HUES48 (cell line): ENCODE measurements at regions not wholly inside any gene's neighbourhood (a gene's known extent, or its start where the extent isn't known, plus 50 kb on each side); places are given as distances from the start of the nearest gene placed in this dataset.
"Not testable (repeated sequence)": the region's sequence is repeated elsewhere in the genome, so short reads cannot be mapped to it uniquely, and the experiment has no call there.

ENCODE experiments used
- H3K27ac ChIP-seq: one replicate; pipeline ENCODE4 v1.7.0; 2013; ENCODE audit warnings: low read depth, low read length, inconsistent platforms
- H3K27me3 ChIP-seq: 2 replicates; pipeline ENCODE4 v1.6.1; 2013; ENCODE audit warnings: mild to moderate bottlenecking, low read length; ENCODE audit not compliant: control insufficient read depth, insufficient read depth
- H3K36me3 ChIP-seq: 2 replicates; pipeline ENCODE4 v1.6.1; 2013; ENCODE audit warnings: low read length; ENCODE audit not compliant: control insufficient read depth, insufficient read depth
- H3K4me1 ChIP-seq: 2 replicates; pipeline ENCODE4 v1.6.1; 2013; ENCODE audit warnings: mild to moderate bottlenecking, low read length; ENCODE audit not compliant: control insufficient read depth, insufficient read depth
- H3K4me3 ChIP-seq: 2 replicates; pipeline ENCODE4 v1.5.1; 2013; ENCODE audit warnings: mild to moderate bottlenecking, low read depth, low read length
- H3K9ac ChIP-seq: 2 replicates; pipeline ENCODE4 v1.6.1; 2013; ENCODE audit warnings: mild to moderate bottlenecking, low read depth, low read length, moderate library complexity
- H3K9me3 ChIP-seq: 2 replicates; pipeline ENCODE4 v1.6.1; 2013; ENCODE audit warnings: low read length; ENCODE audit not compliant: control insufficient read depth, insufficient read depth

- Histone ChIP-seq H3K27ac (no peak overlapping the region), H3K27me3 (no peaks in the 10 kb centered on the region), H3K9ac (no peak overlapping the region), H3K36me3 (no peaks in the 10 kb centered on the region), H3K9me3 (peaks cover 7% of the 10 kb centered on the region), H3K4me3 (no peak overlapping the region), H3K4me1 (no peaks in the 10 kb centered on the region)
These were observed 277.1 kb upstream of the ZNF32 start for GRCh38 chr10:43925793-43926192.

DNA sequence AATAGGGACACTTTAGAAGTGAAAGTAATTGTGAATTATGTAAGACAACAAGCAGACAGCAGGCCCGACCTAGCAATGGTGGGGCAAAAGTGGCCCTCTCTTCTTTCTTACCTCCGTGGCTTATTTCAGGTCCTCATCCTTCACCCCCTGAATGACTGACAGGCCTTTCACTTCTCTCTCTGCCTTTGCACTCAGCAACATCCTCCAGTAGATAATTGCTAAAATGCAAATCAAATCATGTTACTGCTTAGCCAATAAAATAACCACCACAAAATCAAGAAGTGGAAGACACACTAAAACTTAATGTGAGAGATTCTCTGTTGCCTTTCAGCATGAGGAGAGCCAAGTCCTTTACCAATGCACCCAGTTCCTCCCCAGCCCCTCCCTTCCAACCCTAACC is 274.6 kb upstream of the ZNF32 start:
- Histone ChIP-seq H3K9ac (no peak overlapping the region), H3K27ac (no peak overlapping the region), H3K9me3 (peaks cover 7% of the 10 kb centered on the region), H3K4me1 (no peaks in the 10 kb centered on the region), H3K27me3 (no peaks in the 10 kb centered on the region), H3K4me3 (no peak overlapping the region), H3K36me3 (no peaks in the 10 kb centered on the region)

DNA sequence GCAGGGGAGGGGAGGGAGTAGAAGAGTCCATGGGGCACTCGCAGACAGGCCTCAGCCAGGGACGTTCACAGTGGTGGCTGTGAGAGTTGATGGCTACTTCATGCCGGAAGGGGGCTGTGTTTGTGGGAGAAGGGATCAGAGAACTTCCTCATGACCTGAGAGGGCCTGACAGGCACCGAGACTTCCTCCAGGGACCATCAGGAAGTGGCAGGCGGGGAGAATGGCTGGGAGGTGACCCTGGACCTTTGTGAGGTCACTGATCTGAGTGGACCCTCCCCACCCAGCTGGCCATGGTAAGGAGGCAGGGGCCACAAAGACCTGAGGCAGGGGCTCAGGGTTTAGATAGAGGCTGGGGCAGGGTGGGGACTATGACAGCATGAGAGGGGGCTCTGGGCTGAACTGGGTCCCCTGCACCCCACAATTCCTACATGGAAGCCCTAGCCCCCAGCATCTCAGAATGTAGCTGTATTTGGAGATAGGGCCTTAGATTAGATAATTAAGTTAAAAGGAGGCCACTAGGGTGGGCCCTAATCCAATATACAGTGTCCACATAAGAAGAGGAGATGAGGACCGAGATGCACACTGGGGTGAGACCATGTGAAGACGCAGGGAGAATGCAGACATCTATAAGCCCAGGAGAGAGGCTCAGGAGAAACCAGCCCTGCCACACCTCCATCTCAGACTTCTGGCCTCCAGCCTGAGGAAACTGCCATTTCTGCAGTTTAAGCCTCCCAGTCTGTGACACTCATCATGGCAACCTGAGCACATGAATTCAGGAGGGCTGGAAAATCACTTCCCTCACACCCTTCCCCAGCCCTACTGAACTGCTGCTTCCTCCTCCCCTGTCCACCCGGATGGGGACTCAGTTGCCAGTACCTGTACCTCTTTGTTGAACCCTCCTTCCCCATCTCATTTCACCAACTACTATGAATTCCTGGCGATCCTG is 273.9 kb upstream of the ZNF32 start:
- H3K4me3 ChIP-seq: no peak overlapping the region
- H3K9ac ChIP-seq: no peak overlapping the region
- H3K9me3 ChIP-seq: peaks cover 7% of the 10 kb centered on the region
- no peaks in the 10 kb centered on the region for H3K27me3 ChIP-seq
- no peaks in the 10 kb centered on the region for H3K4me1 ChIP-seq
- no peak overlapping the region for H3K27ac ChIP-seq
- no peaks in the 10 kb centered on the region for H3K36me3 ChIP-seq

- no peak overlapping the region for H3K9ac ChIP-seq
These were observed 273.2 kb upstream of the ZNF32 start for GRCh38 chr10:43921881-43922280.

GRCh38 chr10:43921478-43921877 is 272.8 kb upstream of the ZNF32 start:
- H3K4me3 ChIP-seq: no peak overlapping the region
- H3K27ac ChIP-seq: no peak overlapping the region
- no peaks in the 10 kb centered on the region for H3K4me1 ChIP-seq
- no peaks in the 10 kb centered on the region for H3K27me3 ChIP-seq
- H3K36me3 ChIP-seq: no peaks in the 10 kb centered on the region
- no peak overlapping the region for H3K9ac ChIP-seq
- H3K9me3 ChIP-seq: peaks cover 7% of the 10 kb centered on the region

More at GRCh38 chr10:43921881-43922280, 273.2 kb upstream of the ZNF32 start:
- Histone ChIP-seq H3K9me3 (peaks cover 7% of the 10 kb centered on the region), H3K36me3 (no peaks in the 10 kb centered on the region), H3K27ac (no peak overlapping the region), H3K4me3 (no peak overlapping the region), H3K4me1 (no peaks in the 10 kb centered on the region), H3K27me3 (no peaks in the 10 kb centered on the region)

GRCh38 chr10:43920236-43920758 is 271.6 kb upstream of the ZNF32 start:
- H3K4me1 ChIP-seq, H3K9ac ChIP-seq, H3K27me3 ChIP-seq, H3K9me3 ChIP-seq, H3K36me3 ChIP-seq, H3K27ac ChIP-seq, H3K4me3 ChIP-seq: not testable (repeated sequence)

DNA sequence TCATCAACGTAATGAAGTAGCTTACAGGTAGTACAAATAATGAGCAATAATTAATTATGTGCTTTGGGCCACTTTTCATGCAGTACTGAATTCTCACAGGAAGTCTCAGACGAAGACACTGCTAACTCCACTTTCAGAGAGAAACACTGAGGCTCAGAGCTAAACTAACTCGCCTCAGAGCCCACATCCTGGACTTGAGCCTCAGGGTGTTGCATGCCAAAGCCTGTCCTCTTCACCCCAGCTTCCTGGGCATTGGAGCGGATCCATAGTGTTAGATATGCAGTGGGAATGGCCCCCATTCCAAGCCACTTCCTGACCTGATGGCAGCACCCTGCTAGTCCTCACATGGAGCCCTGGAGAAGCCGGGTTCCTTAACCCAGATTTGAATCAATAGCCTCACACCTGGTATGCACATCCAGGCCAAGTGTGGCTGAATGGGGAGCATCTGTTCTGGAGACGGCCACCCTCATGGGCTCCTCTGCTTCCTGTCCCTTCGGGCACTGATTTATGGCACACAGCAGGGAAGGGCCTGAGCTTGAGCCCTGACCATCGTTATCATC is 265.1 kb upstream of the ZNF32 start:
- Histone ChIP-seq H3K27ac (no peak overlapping the region), H3K4me3 (no peak overlapping the region), H3K9ac (no peak overlapping the region), H3K36me3 (no peaks in the 10 kb centered on the region), H3K9me3 (no peaks in the 10 kb centered on the region), H3K27me3 (no peaks in the 10 kb centered on the region), H3K4me1 (no peaks in the 10 kb centered on the region)

GRCh38 chr10:43912469-43912868 is 263.8 kb upstream of the ZNF32 start:
- H3K4me1 ChIP-seq: no peaks in the 10 kb centered on the region
- no peaks in the 10 kb centered on the region for H3K9me3 ChIP-seq
- no peaks in the 10 kb centered on the region for H3K27me3 ChIP-seq
- no peaks in the 10 kb centered on the region for H3K36me3 ChIP-seq
- no peak overlapping the region for H3K27ac ChIP-seq
- no peak overlapping the region for H3K4me3 ChIP-seq
- H3K9ac ChIP-seq: no peak overlapping the region

DNA sequence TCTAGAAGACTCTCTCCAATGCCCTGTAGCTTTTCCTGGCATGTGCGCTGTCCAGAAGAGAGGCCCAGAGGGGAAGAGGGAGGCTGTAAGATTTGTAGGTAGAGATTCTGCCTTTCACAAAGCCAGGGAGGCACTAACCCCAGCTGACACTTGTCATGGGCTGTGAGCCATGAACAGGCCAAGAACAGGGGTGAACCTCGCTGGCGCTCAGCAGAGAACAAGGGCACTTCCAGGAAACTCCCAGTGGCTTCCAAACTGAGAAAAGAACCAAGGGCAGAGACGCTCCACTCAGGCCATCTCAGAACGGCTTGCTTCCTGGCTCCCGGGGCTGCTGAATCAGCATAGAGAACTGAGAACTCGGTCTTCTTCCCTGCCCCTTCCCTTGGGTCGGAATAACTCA is 257.8 kb upstream of the ZNF32 start:
- Histone ChIP-seq H3K27ac (no peak overlapping the region), H3K4me3 (no peak overlapping the region)

GRCh38 chr10:43905512-43906236 is 257.0 kb upstream of the ZNF32 start:
- Histone ChIP-seq H3K36me3 (no peaks in the 10 kb centered on the region), H3K9ac (no peak overlapping the region), H3K9me3 (no peaks in the 10 kb centered on the region), H3K27me3 (no peaks in the 10 kb centered on the region), H3K4me3 (no peak overlapping the region), H3K4me1 (no peaks in the 10 kb centered on the region), H3K27ac (no peak overlapping the region)

More for the DNA sequence above, 257.8 kb upstream of the ZNF32 start:
- no peaks in the 10 kb centered on the region for H3K27me3 ChIP-seq
- H3K9ac ChIP-seq: no peak overlapping the region
- no peaks in the 10 kb centered on the region for H3K4me1 ChIP-seq
- H3K36me3 ChIP-seq: no peaks in the 10 kb centered on the region
- no peaks in the 10 kb centered on the region for H3K9me3 ChIP-seq

DNA sequence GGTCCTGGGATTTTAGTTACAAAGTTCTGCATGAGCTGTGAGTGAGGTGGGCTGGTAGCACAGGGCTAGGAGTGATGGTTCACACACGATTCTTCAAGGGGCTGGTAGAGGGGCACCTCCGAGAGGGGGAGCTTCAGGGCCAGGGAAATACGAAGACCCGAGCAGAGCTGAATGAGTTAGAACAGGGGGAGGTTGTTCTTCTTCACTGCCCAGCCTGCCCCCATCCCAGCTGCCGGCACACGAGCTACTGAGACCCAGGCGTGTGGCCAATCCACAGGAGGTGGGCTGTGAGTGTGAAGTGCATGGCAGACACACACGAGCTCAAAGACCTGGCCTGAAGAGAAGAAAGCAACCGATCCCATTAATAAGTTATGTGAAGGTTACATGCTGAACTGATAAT is 256.2 kb upstream of the ZNF32 start:
- Histone ChIP-seq H3K36me3 (no peaks in the 10 kb centered on the region), H3K27me3 (no peaks in the 10 kb centered on the region), H3K4me1 (no peaks in the 10 kb centered on the region), H3K9ac (no peak overlapping the region), H3K9me3 (no peaks in the 10 kb centered on the region), H3K4me3 (no peak overlapping the region), H3K27ac (no peak overlapping the region)
